IPS DF 19.7 (cell line): ENCODE measurements at regions not wholly inside any gene's neighbourhood (a gene's known extent, or its start where the extent isn't known, plus 50 kb on each side); places are given as distances from the start of the nearest gene placed in this dataset.
"Not testable (repeated sequence)": the region's sequence is repeated elsewhere in the genome, so short reads cannot be mapped to it uniquely, and the experiment has no call there.

Experiments
- DNase-seq: peaks from one replicate; pipeline ENCODE4 v3.0.0-alpha.2; 2013; ENCODE audit warnings: low read depth, low spot score

GRCh38 chr6:125587666-125588632 is 161.5 kb upstream of the HEY2 start:
- DNase-seq, result no peak

- DNase-seq, result not testable (repeated sequence)
Observed at GRCh38 chr6:125591796-125592195, 157.6 kb upstream of the HEY2 start.

DNA sequence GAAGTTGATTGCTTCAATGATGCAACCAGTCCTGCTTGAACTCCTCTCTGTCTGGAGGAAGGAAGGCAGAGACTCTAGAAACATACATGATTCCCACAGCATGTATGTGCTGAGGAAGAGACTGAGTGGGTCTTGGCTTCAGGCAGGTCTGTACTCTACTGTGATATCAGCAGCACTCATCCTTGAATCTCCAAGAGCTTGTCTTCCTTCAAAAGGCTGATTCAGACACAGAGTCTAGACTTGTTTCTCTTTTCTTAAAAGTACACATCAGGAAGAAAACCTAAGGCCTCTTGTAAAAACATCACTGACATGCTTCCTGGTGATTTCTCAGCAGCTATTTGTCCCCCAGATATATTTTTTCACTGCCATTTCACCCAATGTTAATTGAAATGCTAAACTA is 155.7 kb upstream of the HEY2 start:
- DNase-seq, result no peak

DNA sequence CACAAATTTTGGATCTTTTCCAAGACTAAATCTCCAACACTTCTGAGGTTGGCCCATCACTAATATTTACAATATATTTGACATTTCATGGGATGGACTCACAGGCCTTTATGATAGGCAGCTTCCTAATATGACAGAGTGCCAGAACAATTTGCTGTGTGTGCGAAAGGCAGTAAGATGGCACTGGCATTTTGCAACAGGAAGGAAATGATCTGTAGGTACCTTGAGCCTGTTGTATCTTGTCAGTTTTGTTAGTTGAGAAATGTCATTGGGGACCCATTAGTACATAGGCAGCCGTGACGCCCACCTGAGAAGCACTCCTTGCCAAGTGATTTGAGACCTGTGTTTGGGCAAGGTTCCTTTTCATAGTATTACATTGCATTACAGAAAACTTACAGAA is 153.4 kb upstream of the HEY2 start:
- no peak for DNase-seq

GRCh38 chr6:125597411-125598253 is 151.8 kb upstream of the HEY2 start:
- DNase-seq, result no peak

DNA sequence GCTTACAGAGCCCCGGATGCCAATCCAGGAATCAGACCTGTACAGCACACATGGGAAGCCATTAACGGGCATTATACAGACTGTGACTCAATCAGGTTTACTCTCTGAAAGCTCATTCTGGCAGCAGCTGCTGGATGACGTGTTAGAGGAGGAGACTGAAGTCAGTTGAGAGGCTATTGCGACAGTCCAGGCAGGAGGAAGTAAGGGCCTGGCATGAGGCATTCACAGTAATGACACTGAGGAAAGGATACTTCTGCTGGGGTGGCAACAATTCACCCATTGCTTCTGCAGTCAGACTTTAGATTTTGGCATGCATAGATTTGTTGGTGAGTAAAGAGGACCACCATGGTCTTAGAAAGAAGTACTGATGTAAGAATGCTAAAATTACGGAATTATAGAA is 151.0 kb upstream of the HEY2 start:
- no peak for DNase-seq

DNA sequence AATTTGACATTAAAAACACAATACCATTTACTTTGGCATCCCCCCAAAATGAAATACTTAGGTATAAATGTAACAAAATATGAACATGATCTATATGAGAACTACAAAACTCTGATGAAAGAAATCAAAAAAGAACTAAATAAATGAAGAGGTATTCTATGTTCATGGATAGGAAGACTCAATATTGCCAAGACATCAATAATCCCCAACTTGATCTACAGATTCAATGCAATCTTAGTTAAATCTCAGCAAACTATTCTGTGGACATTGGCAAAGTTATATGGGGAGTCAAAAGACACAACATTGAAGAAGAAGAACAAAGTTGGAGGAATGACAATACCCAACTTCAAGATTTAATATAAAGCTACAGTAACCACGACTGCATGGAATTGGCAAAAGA is 145.2 kb upstream of the HEY2 start:
- DNase-seq, result no peak

DNA sequence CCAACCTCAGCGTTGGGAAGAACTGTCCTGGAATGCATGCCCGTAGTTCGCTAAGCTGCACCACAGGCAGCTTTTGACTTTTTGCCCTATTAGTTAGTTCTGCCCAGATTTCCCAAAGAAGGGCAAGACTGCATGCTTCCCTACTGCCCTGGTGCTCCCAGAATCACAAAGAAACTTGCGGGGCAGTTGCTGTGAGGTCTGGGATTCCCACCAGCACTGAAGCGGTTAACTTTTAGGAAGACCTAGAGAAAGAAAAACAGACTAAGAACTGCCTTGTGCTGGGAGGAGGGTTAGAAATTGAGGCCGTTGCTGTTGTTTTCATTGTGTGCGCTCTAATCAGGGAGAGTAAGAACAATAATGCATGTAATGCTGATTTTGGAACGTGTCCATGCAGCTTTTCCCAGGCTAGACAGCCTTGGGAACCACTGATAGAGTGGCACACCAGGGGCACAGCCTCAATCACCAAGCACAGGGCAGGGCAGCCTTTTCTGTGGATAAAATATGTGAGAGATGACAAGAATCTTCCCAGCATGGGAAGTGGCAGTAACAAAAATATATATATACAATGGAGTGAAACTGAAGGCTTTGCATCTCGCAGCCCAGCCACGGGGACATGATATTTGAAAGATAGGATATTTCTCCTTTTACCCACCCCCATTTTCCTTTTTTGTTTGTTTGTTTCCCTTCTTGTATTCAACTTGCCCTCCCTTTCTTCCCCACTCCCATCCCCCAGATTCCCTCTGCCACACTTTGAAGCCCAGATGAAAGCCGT is 137.7 kb upstream of the HEY2 start:
- DNase-seq, result peak; percentile 40

GRCh38 chr6:125612345-125612846 is 137.0 kb upstream of the HEY2 start:
- DNase-seq, result no peak

- DNase-seq, result no peak
Observed at GRCh38 chr6:125618629-125619028, 130.8 kb upstream of the HEY2 start.

DNA sequence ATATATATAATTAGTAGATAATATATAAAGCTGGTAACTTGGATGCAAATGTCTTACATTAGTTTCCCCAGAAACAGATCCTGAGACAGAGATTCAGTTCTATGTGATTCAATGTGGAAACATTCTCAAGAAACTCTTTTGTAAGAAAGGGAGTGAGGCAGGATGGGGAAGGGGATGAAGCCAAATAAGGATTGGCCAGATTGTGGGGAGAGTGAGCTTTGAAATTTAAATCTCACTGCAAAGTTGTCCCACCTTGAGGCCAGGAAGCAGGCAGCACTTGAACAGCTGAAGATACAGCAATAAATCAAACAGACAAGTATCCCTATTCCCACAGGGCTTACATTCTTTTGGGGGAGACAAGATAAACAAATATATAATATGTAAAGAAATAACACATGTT is 126.3 kb upstream of the HEY2 start:
- DNase-seq, result no peak

- no peak for DNase-seq
Observed at GRCh38 chr6:125631165-125631564, 118.3 kb upstream of the HEY2 start.

DNA sequence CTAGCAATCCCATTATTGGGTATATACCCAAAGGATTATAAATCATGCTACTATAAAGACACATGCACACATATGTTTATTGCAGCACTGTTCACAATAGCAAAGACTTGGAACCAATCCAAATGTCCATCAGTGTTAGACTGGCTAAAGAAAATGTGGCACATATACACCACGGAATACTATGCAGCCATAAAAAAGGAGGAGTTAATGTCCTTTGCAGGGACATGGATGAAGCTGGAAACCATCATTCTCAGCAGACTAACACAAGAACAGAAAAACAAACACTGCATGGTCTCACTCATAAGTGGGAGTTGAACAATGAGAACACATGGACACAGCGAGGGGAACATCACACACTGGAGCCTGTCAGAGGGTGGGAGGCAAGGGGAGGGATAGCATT is 113.4 kb upstream of the HEY2 start:
- DNase-seq, result not testable (repeated sequence)

DNA sequence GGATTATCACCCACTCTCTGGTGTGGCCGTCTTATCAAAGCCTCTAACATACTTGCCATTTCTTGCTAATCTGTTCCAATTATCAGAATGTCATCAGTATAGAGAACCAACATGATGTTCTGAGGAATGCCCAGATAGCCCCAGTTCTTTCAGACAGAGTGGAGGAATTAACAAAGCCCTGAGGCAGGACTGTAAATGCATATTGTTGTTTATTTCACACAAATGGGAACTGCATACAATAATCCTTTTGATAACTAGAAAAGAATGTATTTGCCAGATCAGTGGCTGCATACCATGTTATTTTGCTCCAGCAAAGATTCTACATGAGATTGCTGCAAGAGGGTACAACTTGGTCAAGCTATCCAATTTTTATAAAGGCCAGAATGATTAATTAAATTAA is 112.8 kb upstream of the HEY2 start:
- DNase-seq, result no peak

DNA sequence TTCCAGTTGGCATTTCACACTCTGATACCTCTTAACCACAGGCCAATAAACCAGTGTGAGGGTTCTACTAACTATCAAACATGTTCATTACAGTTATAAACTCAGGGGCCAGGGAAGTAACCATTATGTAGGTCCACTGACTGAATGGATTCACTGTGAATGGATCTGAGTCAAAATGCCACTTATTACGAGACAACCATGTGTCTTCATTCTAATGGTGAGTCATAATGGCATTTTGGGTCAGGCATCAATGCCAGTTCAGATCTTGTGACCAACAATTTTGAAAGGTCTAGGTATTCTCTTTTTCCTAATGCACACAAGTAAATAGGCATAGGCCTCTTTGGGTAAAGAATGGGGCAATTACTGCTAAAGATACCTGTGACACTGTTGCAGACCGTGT is 112.2 kb upstream of the HEY2 start:
- DNase-seq, result no peak

DNA sequence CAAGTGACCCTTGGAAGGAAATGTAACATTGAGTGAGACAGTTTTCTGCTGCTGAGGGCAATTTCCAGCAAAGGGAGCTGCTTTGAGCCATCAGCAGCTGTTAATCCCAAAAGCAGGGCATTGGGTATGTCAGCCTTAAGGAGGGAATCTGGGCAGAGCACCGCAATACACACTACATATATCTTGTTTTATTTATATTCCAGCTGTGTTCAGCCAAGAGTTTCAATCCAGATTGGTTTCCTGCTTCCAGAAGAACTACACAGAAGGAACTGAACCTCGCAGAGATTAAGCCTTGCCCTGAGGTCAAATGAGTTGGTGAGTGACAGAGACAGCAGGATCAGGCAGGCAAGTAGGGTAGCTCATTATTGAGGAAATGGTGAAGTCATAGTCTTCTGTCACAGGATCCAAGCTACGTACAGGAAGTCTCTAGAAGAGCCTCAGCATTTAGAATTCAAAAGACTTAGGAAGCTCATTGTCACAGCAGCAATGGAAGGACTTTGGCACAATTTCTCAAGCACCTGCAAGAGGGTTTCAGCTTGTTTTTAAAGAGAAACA is 109.9 kb upstream of the HEY2 start:
- DNase-seq, result no peak

DNA sequence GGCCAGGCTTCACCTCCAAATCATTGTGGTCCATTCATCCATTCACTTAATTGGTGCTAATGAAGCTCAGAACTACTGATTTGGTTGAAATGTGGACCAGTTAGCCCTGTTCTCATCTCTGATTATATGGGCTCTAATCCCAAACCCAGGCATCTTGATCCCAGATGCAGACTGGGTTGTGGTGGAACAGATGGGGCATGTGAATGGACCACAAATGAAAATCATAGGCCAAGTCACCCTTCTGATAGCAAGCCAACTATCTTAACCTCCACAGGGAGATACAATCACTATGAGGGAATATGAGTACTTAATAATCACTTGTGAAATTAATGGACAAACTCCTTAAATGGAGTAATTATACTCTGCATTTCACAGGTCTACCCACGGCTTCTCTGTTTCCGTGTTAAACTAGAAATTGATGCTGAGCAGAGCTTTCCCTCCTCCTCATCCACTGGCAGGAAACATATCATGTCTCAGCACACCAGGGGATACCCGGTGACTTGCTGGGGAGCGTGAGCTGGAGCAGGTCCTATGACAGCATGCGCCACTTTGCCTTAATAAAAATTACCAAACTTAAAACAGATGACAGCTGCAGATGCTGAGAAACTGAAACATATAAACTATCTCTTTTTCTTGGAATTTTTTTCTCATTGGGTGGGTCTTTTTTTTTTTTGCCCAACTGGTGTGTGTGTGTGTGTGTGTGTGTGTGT is 108.8 kb upstream of the HEY2 start:
- no peak for DNase-seq

GRCh38 chr6:125643967-125644661 is 105.3 kb upstream of the HEY2 start:
- not testable (repeated sequence) for DNase-seq

DNA sequence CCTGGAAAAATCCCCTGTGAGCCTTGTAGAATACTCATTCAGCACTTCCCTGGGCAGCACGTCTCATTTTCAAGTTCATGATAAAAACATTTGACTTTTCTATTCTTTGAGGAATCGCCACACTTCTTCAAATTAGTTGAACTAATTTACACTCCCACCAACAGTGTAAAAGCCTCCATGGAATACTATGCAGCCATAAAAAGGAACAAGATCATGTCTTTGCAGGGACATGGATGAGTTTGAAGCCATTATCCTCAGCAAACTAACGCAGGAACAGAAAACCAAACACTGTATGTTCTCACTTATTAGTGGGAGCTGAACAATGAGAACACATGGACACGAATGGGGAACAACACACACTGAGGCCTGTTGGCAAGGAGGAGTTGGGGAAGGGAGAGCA is 102.0 kb upstream of the HEY2 start:
- DNase-seq, result no peak

DNA sequence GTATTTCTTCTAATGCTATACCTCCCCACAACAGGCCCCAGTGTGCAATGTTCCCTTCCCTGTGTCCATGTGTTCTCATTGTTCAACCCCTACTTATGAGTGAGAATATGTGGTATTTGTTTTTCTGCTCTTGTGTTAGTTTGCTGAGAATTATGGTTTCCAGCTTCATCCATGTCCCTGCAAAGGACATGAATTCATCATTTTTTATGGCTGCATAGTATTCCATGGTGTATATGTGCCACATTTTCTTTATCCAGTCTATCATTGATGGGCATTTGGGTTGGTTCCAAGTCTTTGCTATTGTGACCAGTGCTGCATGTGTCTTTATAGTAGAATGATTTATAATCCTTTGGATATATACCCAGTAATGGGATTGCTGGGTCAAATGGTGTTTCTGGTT is 95.7 kb upstream of the HEY2 start:
- DNase-seq, result not testable (repeated sequence)
